K562 (cell line): ENCODE measurements at regions not wholly inside any gene's neighbourhood (a gene's known extent, or its start where the extent isn't known, plus 50 kb on each side); places are given as distances from the start of the nearest gene placed in this dataset.

ENCODE experiments used
- ATAC-seq: fragments of 200-7000 bp; cut with Tn5 transposase; 3 replicates; pipeline ENCODE4 v1.9.1; 2020; ENCODE audit warnings: moderate library complexity
- BruUV-seq: library from RNA; stranded (reverse); fragments of 400-500 nt; replicated peaks from 2 replicates; lab custom pipeline; 2021; lab: Mats Ljungman, UMichigan
- CTCF ChIA-PET: fragments of 300-600 bp; formaldehyde crosslinking; extraction: SDS; loops from one replicate; lab custom pipeline; 2021; ENCODE audit warnings: low intra/inter-chr PET ratio; lab: Yijun Ruan, JAX
- POLR2A ChIA-PET: fragments of 300-600, 350-650 bp; sonication (Branson Sonifier 250); formaldehyde crosslinking; extraction: SDS; loops from one replicate; lab custom pipeline; 2021; ENCODE audit warnings: antibody characterized with exemption, inconsistent platforms; lab: Yijun Ruan, JAX
- DNase-seq, 4 experiments: peaks; one replicate each; pipeline versions ENCODE4 v3.0.0 to v3.0.0-alpha.2; 2011 to 2018; ENCODE audit warnings: low spot score in 3 of 4, mixed read lengths in 3 of 4; ENCODE audit errors: extremely low read depth in 1 of 4
- FAIRE-seq: peaks from 2 replicates; lab custom pipeline; 2011; peaks lifted over from hg19 to GRCh38; lab: Jason Lieb, UNC
- H2AFZ ChIP-seq: 2 replicates; pipeline ENCODE4 v1.6.0; 2011; ENCODE audit warnings: low read depth, low read length, control low read depth, inconsistent platforms
- H3K27ac ChIP-seq: fragments of 200-600 bp; 3 replicates; pipeline ENCODE4 v1.8.0; 2011; ENCODE audit warnings: low read depth, mild to moderate bottlenecking, control low read depth, inconsistent platforms, low read length, moderate library complexity, mixed read lengths; ENCODE audit errors: extremely low read depth
- H3K27me3 ChIP-seq, 2 experiments: fragments of 300-600 bp in 1 of 2; 2 replicates in 1 of 2; 3 replicates in 1 of 2; pipeline versions ENCODE4 v1.6.0 to v1.8.0; 2011; ENCODE audit warnings: inconsistent platforms in 2 of 2, low read length in 2 of 2, mild to moderate bottlenecking in 1 of 2, mixed read lengths in 1 of 2, moderate library complexity in 1 of 2; ENCODE audit not compliant: control insufficient read depth in 2 of 2, insufficient read depth in 2 of 2
- H3K36me3 ChIP-seq: fragments of 300-600 bp; 3 replicates; pipeline ENCODE4 v1.8.0; 2011; ENCODE audit warnings: mild to moderate bottlenecking, low read length, inconsistent platforms; ENCODE audit not compliant: control insufficient read depth, insufficient read depth
- H3K4me1 ChIP-seq, 2 experiments: fragments of 200-600 bp in 1 of 2; replicated peaks in 1 of 2; 2 replicates in 1 of 2; 3 replicates in 1 of 2; pipeline versions ENCODE4 v1.5.1 to v1.8.0; 2011; ENCODE audit warnings: inconsistent platforms in 2 of 2, low read length in 2 of 2, mild to moderate bottlenecking in 1 of 2, mixed read lengths in 1 of 2, moderate library complexity in 1 of 2; ENCODE audit not compliant: control insufficient read depth in 2 of 2, insufficient read depth in 2 of 2
- H3K4me2 ChIP-seq: 2 replicates; pipeline ENCODE4 v1.6.1; 2011; ENCODE audit warnings: low read length, control low read depth, inconsistent platforms, mixed read lengths; ENCODE audit not compliant: insufficient read depth
- H3K4me3 ChIP-seq: fragments of 200-600 bp; sonication (generic), shearing (Covaris generic); 2 replicates; pipeline ENCODE4 v1.5.1; 2016; ENCODE audit warnings: control low read depth, inconsistent platforms
- H3K79me2 ChIP-seq: fragments of 200-600 bp; 3 replicates; pipeline ENCODE4 v1.8.0; 2011; ENCODE audit warnings: low read length, inconsistent platforms; ENCODE audit not compliant: control insufficient read depth, insufficient read depth
- H3K9ac ChIP-seq, 2 experiments: 2 replicates each; pipeline versions ENCODE4 v1.6.0 to v1.6.1; 2011; ENCODE audit warnings: low read depth in 2 of 2, low read length in 2 of 2, control low read depth in 1 of 2, inconsistent platforms in 1 of 2, mild to moderate bottlenecking in 1 of 2, mixed read lengths in 1 of 2; ENCODE audit not compliant: insufficient read depth in 1 of 2
- H3K9me1 ChIP-seq: one replicate; pipeline ENCODE4 v1.6.0; 2011; ENCODE audit warnings: inconsistent platforms, mild to moderate bottlenecking, low read length, moderate library complexity; ENCODE audit not compliant: control insufficient read depth, insufficient read depth
- H3K9me3 ChIP-seq: replicated peaks from 2 replicates; pipeline ENCODE4 v1.5.1; 2011; ENCODE audit warnings: low read depth, low read length, inconsistent platforms; ENCODE audit not compliant: control insufficient read depth, insufficient read depth
- H4K20me1 ChIP-seq: replicated peaks from 2 replicates; pipeline ENCODE4 v1.6.1; 2011; ENCODE audit warnings: low read length, inconsistent platforms, mixed read lengths; ENCODE audit not compliant: control insufficient read depth, insufficient read depth
- BCLAF1 ChIP-seq, 2 experiments: fragments of 450-650 bp in 1 of 2; IDR thresholded peaks; 2 replicates each; pipeline ENCODE4 v1.6.1; 2011 to 2017; ENCODE audit warnings: low read depth in 2 of 2, antibody characterized with exemption in 1 of 2, borderline replicate concordance in 1 of 2, low read length in 1 of 2, mild to moderate bottlenecking in 1 of 2, mixed read lengths in 1 of 2; ENCODE audit not compliant: control insufficient read depth in 1 of 2
- FOXM1 ChIP-seq, 2 experiments: fragments of 450-650 bp in 1 of 2; sonication (generic) in 1 of 2; formaldehyde crosslinking in 1 of 2; IDR thresholded peaks; 2 replicates each; pipeline versions ENCODE4 v1.6.1 to v1.9.0; 2017 to 2022; ENCODE audit warnings: low read depth in 2 of 2, mild to moderate bottlenecking in 2 of 2, missing genetic modification reagents in 1 of 2, moderate library complexity in 1 of 2
- HDAC8 ChIP-seq: fragments of 450-650 bp; IDR thresholded peaks from 2 replicates; pipeline ENCODE4 v1.6.1; 2016; ENCODE audit warnings: mild to moderate bottlenecking, missing genetic modification characterization, moderate library complexity, missing compliant biosample characterization
- HNRNPLL ChIP-seq: fragments of 200-400 bp; formaldehyde crosslinking; IDR thresholded peaks from 2 replicates; pipeline ENCODE4 v1.6.1; 2017; ENCODE audit warnings: low read length, low read depth, mild to moderate bottlenecking; ENCODE audit not compliant: poor library complexity, severe bottlenecking
- MTA3 ChIP-seq: fragments of 450-650 bp; formaldehyde crosslinking; IDR thresholded peaks from 2 replicates; pipeline ENCODE4 v1.6.1; 2017; ENCODE audit warnings: mild to moderate bottlenecking, borderline replicate concordance
- RBM17 ChIP-seq: fragments of 200-400 bp; formaldehyde crosslinking; IDR thresholded peaks from 2 replicates; pipeline ENCODE4 v1.6.1; 2017; ENCODE audit warnings: low read depth, mild to moderate bottlenecking, low read length, borderline replicate concordance
- ZC3H8 ChIP-seq: fragments of 450-650 bp; IDR thresholded peaks from 2 replicates; pipeline ENCODE4 v1.6.1; 2017
- ZNF121 ChIP-seq: sonication (generic); formaldehyde crosslinking; conservative IDR thresholded peaks from 2 replicates; pipeline ENCODE4 v1.8.0; 2022; ENCODE audit warnings: missing genetic modification reagents
- ZNF212 ChIP-seq: fragments of 450-650 bp; formaldehyde crosslinking; IDR thresholded peaks from 2 replicates; pipeline ENCODE4 v1.4.0; 2020; ENCODE audit warnings: mild to moderate bottlenecking
- ZNF586 ChIP-seq: fragments of 450-650 bp; formaldehyde crosslinking; conservative IDR thresholded peaks from 2 replicates; pipeline ENCODE4 v1.4.0; 2020; ENCODE audit warnings: mild to moderate bottlenecking, moderate library complexity
- ZNF695 ChIP-seq: fragments of 450-650 bp; formaldehyde crosslinking; IDR thresholded peaks from 2 replicates; pipeline ENCODE4 v1.4.0; 2020; ENCODE audit warnings: mild to moderate bottlenecking, moderate library complexity
- WGBS: fragments of 100-300 bp; shearing (Covaris generic); methylation state at CpG from one replicate; pipeline ENCODE4 v1.1.6; 2016; ENCODE audit warnings: low coverage, mixed read lengths; ENCODE audit not compliant: insufficient coverage; ENCODE audit errors: missing lambda C conversion rate; 5-methylcytosine and 5-hydroxymethylcytosine counted together
- in situ Hi-C: fragments of 300-500 bp; cut with MboI; formaldehyde crosslinking; loops from 4 replicates; pipeline ENCODE4 v1.15.0; 2018; ENCODE audit warnings: inconsistent platforms, mixed read lengths
- intact Hi-C: fragments of 100-400 bp; cut with micrococcal nuclease; formaldehyde crosslinking; loops from 2 replicates; pipeline ENCODE4 v1.14.2; 2022
- TF ChIP-seq, protein P1 (sequence below), 2 experiments: fragments of 200-800 bp in 1 of 2; sonication (Bioruptor generic) in 1 of 2; sonication (generic) in 1 of 2; formaldehyde crosslinking in 1 of 2; IDR thresholded peaks in 1 of 2; conservative IDR thresholded peaks in 1 of 2; 2 replicates each; pipeline versions ENCODE4 v1.5.0 to v1.6.1; 2016 to 2020; ENCODE audit warnings: missing compliant biosample characterization in 1 of 2, missing genetic modification characterization in 1 of 2, missing genetic modification reagents in 1 of 2

DNA sequence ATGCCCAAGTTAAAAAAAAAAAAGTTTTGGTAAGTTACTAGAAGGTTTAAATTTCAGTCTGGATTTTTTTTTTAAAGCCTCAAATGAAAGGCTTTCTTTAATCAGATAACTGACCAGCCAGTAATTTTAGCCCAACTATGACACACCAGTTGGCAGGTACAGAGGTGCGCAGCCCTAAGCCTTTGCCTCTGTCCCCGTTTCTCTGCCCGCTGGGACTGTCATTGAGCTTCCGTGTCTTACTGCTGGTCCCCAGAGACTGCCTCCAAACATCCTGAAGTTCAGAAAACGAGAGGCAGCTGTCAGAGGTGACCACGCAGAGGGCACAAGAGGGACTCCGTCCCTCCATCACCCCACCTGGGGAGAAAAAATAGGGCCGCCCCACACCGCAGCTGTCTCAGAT is 118.2 kb downstream of the RPS12 start (continued):
- TF ChIP-seq BCLAF1 (IDR thresholded peaks at IDR 0.05; ENCODE audit: borderline replicate concordance in 1 of 2, control insufficient read depth in 1 of 2, low read depth in 2 of 2, low read length in 1 of 2) (no peak), FOXM1 (IDR thresholded peaks at IDR 0.05; ENCODE audit: low read depth) (no peak), FOXM1 (CRISPR knock-in tag; IDR thresholded peaks at IDR 0.05; ENCODE audit: low read depth) (no peak)

- POLR2A ChIA-PET: interaction anchor here (0.6 kb wide), 2 partner anchors 10 to 118 kb away, joined by 3 to 4 read pairs; no protein-coding TSS in a partner anchor
Observed at GRCh38 chr6:132933090-132933489, 118.7 kb downstream of the RPS12 start.

More at GRCh38 chr6:132933090-132933489, 118.7 kb downstream of the RPS12 start:
- H4K20me1 ChIP-seq: 0 out of 2 replicates have a peak, but pooled peaks cover 3% of the 10 kb centered on the region
- no peak for FAIRE-seq
- 1% methylated on average over 8 of the region's 8 CpGs for WGBS
- H3K79me2 ChIP-seq: no peaks in the 10 kb centered on the region
- intact Hi-C loops (loop anchor here (10.0 kb wide), 2 partner anchors 622 to 982 kb away; no protein-coding TSS in a partner anchor), in situ Hi-C loops (no loop called here)
- H3K4me1 ChIP-seq: no peaks in the 10 kb centered on the region
- no peak for ATAC-seq
- H3K4me3 ChIP-seq: no peak overlapping the region
- no peak for DNase-seq
- BruUV-seq: no TSS peak
- no peak overlapping the region for H2AFZ ChIP-seq
- TF ChIP-seq HNRNPLL: no peak
- no peak for TF ChIP-seq ZNF695
- no peak for TF ChIP-seq ZC3H8
- TF ChIP-seq ZNF586 (CRISPR knock-in tag): no peak
- TF ChIP-seq, protein P1, sequence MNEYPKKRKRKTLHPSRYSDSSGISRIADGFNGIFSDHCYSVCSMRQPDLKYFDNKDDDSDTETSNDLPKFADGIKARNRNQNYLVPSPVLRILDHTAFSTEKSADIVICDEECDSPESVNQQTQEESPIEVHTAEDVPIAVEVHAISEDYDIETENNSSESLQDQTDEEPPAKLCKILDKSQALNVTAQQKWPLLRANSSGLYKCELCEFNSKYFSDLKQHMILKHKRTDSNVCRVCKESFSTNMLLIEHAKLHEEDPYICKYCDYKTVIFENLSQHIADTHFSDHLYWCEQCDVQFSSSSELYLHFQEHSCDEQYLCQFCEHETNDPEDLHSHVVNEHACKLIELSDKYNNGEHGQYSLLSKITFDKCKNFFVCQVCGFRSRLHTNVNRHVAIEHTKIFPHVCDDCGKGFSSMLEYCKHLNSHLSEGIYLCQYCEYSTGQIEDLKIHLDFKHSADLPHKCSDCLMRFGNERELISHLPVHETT (CRISPR knock-in tag; conservative IDR thresholded peaks at IDR 0.05 in 1 of 2, IDR thresholded peaks at IDR 0.05 in 1 of 2): no peak
- TF ChIP-seq MTA3: no peak
- TF ChIP-seq RBM17: no peak
- TF ChIP-seq HDAC8: no peak
- no peak for TF ChIP-seq ZNF212 (CRISPR knock-in tag)
- TF ChIP-seq ZNF121 (CRISPR knock-in tag): no peak
- H3K27me3 ChIP-seq: peaks cover 4 to 6% of the 10 kb centered on the region in 2 experiments; a peak in 2 of 5 replicates
- no peaks in the 10 kb centered on the region for H3K9me1 ChIP-seq
- H3K36me3 ChIP-seq: no peaks in the 10 kb centered on the region
- H3K27ac ChIP-seq: no peak overlapping the region
- CTCF ChIA-PET: no interaction called here
- H3K9ac ChIP-seq: no peak overlapping the region
- no peak overlapping the region for H3K4me2 ChIP-seq
- H3K9me3 ChIP-seq: no peaks in the 10 kb centered on the region
